HFFc6 (cell line): ENCODE measurements at regions not wholly inside any gene's neighbourhood (a gene's known extent, or its start where the extent isn't known, plus 50 kb on each side); places are given as distances from the start of the nearest gene placed in this dataset.
A peak's percentile ranks its signal among the peaks of the same experiment; 100 is the strongest.

ENCODE experiments used
- DNase-seq: peaks from one replicate; pipeline ENCODE4 v3.0.0-alpha.2; 2018
- H3K27ac Mint-ChIP-seq: 2 replicates; pipeline ENCODE4 v1.8.0; 2020; ENCODE audit warnings: mild to moderate bottlenecking, mixed read lengths
- H3K27me3 Mint-ChIP-seq: 2 replicates; pipeline ENCODE4 v1.8.0; 2021; ENCODE audit warnings: mild to moderate bottlenecking, moderate library complexity, mixed read lengths; ENCODE audit not compliant: insufficient read depth
- H3K36me3 Mint-ChIP-seq: 2 replicates; pipeline ENCODE4 v1.8.0; 2021; ENCODE audit warnings: low read depth, mixed read lengths
- H3K4me1 Mint-ChIP-seq: 2 replicates; pipeline ENCODE4 v1.8.0; 2020; ENCODE audit warnings: low read depth, mixed read lengths
- H3K4me3 Mint-ChIP-seq: 2 replicates; pipeline ENCODE4 v1.8.0; 2020; ENCODE audit warnings: mild to moderate bottlenecking, moderate library complexity, mixed read lengths
- H3K9me3 Mint-ChIP-seq: 2 replicates; pipeline ENCODE4 v1.8.0; 2020; ENCODE audit warnings: mild to moderate bottlenecking, mixed read lengths
- CTCF ChIP-seq: fragments of 200-600 bp; sonication (generic); IDR thresholded peaks from 2 replicates; pipeline ENCODE4 v1.5.0; 2021; ENCODE audit warnings: antibody characterized with exemption, mild to moderate bottlenecking

DNA sequence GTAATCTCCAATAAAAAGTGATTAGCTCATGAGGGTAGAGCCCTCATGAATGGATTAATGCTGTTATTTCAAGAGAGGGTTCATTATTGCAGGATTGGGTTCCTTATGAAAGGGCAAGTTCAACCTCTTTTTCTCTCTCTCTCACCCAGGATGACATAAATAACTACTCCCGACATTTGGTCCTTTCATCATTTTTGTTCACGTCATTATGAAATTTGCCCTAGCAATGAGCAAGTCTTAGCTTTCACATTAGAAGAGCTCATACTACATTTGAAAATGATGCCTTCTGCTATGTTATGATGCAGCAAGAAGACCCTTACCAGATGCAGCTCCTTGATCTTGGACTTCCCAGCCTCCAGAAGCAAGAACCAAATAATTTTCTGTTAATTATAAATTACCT lies 152.5 kb downstream of the ICOS start:
- DNase-seq = no peak
- H3K4me3 Mint-ChIP-seq = no peak overlapping the region
- H3K9me3 Mint-ChIP-seq = peaks cover 3% of the 10 kb centered on the region; the same call in 1 of the 2 replicates
- H3K36me3 Mint-ChIP-seq = no peaks in the 10 kb centered on the region
- no peak overlapping the region for H3K27ac Mint-ChIP-seq
- H3K4me1 Mint-ChIP-seq = no peaks in the 10 kb centered on the region
- H3K27me3 Mint-ChIP-seq = peaks cover under 1% of the 10 kb centered on the region
- no peak for TF ChIP-seq CTCF

DNA sequence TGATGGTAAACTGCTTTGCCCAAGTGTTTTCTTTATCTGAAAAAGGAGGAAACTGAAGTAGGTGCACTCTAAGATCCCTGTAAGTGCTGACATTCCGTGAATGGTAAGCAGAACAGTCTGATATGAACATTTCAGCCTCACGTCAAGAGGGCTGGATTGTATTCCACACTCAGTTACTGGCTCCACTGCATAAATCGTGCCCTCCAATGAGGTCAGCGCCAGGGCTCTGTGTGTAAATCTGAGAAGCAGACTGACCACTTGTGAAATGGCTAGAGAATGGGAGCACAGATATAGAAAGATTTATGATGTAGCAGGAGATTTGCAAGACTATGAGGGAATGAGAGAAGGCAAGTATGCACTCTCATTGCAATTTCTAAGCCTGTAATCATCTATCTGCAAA lies 153.0 kb downstream of the ICOS start:
- no peak for TF ChIP-seq CTCF
- H3K4me3 Mint-ChIP-seq = no peak overlapping the region
- H3K27me3 Mint-ChIP-seq = no peaks in the 10 kb centered on the region; the same call in none of the 2 replicates
- H3K9me3 Mint-ChIP-seq = peaks cover 3% of the 10 kb centered on the region; the same call in 1 of the 2 replicates
- no peaks in the 10 kb centered on the region for H3K4me1 Mint-ChIP-seq
- DNase-seq = no peak
- H3K27ac Mint-ChIP-seq = no peak overlapping the region
- no peaks in the 10 kb centered on the region for H3K36me3 Mint-ChIP-seq

DNA sequence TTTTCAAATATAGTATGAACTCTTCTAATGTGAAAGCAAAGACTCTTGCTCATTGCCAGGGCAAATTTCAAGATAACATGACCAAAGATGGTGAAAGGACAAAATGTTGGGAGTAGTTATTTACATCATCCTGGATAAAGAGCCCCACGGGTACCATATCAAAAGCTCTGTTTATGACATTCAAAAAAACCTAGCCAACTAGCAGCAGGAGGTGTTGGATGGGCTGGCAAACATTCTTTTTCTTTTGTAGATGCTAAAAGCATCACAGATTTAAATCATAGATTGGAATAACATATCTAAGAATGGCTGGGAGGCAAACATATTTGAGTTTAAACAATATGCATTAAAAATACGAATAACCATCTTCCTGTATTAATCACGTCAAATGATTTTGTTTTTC lies 153.5 kb downstream of the ICOS start:
- no peak overlapping the region for H3K4me3 Mint-ChIP-seq
- DNase-seq = no peak
- no peaks in the 10 kb centered on the region for H3K4me1 Mint-ChIP-seq
- H3K9me3 Mint-ChIP-seq = peaks cover 3% of the 10 kb centered on the region; the same call in 1 of the 2 replicates
- no peak overlapping the region for H3K27ac Mint-ChIP-seq
- no peaks in the 10 kb centered on the region; the same call in none of the 2 replicates for H3K27me3 Mint-ChIP-seq
- no peaks in the 10 kb centered on the region for H3K36me3 Mint-ChIP-seq
- TF ChIP-seq CTCF = no peak

DNA sequence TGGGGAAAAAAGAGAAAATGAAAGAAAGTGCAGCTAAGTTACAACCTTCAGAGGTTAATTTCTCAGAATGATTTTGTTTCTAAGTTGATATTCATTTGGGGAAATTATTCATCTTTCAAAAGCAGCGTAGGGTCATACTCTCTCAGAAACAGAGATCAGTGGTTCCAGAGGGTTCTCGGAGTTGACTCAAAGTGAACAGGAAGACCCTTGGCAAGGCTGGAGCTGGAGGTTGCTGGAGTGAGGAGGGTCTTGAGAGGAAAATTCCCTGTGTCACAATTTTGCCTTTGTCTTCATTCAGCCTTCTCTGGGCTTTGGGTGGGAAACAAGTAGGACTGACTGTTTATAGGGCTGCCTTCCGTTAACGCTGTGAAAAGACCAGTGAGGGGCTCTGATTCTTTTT lies 168.2 kb downstream of the ICOS start:
- no peak for TF ChIP-seq CTCF
- H3K9me3 Mint-ChIP-seq = no peaks in the 10 kb centered on the region
- H3K27me3 Mint-ChIP-seq = peaks cover 18% of the 10 kb centered on the region
- no peaks in the 10 kb centered on the region for H3K36me3 Mint-ChIP-seq
- H3K4me3 Mint-ChIP-seq = no peak overlapping the region
- H3K27ac Mint-ChIP-seq = no peak overlapping the region
- peaks cover 4% of the 10 kb centered on the region for H3K4me1 Mint-ChIP-seq
- no peak for DNase-seq

DNA sequence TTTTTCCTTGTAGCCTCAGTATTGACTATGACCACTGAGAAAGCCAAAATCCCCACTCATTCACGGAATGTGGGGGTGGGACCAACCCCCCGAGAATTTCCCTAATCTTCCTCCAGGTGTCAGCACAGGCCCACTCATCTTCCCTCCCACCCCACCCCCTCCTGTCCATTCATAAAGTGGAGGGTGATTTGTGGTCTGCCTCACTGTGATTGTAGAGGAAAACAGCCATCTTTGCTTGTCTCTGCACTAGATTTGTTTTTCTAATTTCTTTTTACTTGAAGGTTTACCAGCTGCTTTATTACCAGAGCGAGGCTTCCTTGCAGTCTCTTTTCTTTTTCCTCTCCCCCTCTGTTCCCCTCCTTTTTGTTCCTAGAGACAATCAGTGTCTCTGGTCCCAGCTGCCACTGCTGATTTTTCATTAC lies 171.8 kb downstream of the ICOS start:
- no peak overlapping the region for H3K27ac Mint-ChIP-seq
- H3K36me3 Mint-ChIP-seq = no peaks in the 10 kb centered on the region
- peaks cover 28% of the 10 kb centered on the region for H3K27me3 Mint-ChIP-seq
- peaks cover 19% of the 10 kb centered on the region for H3K4me1 Mint-ChIP-seq
- peak; percentile 56 for TF ChIP-seq CTCF
- no peak overlapping the region for H3K4me3 Mint-ChIP-seq
- DNase-seq = no peak
- no peaks in the 10 kb centered on the region for H3K9me3 Mint-ChIP-seq

GRCh38 chr2:204108781-204109295 lies 172.3 kb downstream of the ICOS start:
- H3K27ac Mint-ChIP-seq = no peak overlapping the region
- H3K36me3 Mint-ChIP-seq = no peaks in the 10 kb centered on the region
- DNase-seq = no peak
- no peaks in the 10 kb centered on the region for H3K9me3 Mint-ChIP-seq
- peaks cover 19% of the 10 kb centered on the region for H3K4me1 Mint-ChIP-seq
- TF ChIP-seq CTCF = no peak
- H3K27me3 Mint-ChIP-seq = peaks cover 25% of the 10 kb centered on the region
- H3K4me3 Mint-ChIP-seq = no peak overlapping the region
